ENCODE measurements at regions not wholly inside any gene's neighbourhood (a gene's known extent, or its start where the extent isn't known, plus 50 kb on each side); places are given as distances from the start of the nearest gene placed in this dataset.

GRCh38 chr17:14690704-14691103 is 389.8 kb downstream of the HS3ST3B1 start:
- Histone ChIP-seq H3K4me3 (ENCODE audit: extremely low read depth, insufficient read depth, low read length, poor library complexity, severe bottlenecking) (no peak overlapping the region), H3K27ac (ENCODE audit: low read depth, low read length, severe bottlenecking) (no peak overlapping the region), H3K9me3 (ENCODE audit: control insufficient read depth, low read length) (no peaks in the 10 kb centered on the region), H3K36me3 (ENCODE audit: control insufficient read depth, insufficient read depth, low read length) (no peaks in the 10 kb centered on the region), H3K4me1 (ENCODE audit: control insufficient read depth, insufficient read depth, low read length, poor library complexity, severe bottlenecking) (no peaks in the 10 kb centered on the region)
- WGBS, 2 experiments (ENCODE audit: insufficient coverage in 2 of 2), result no CpG with 5 or more reads among the region's 2 CpGs

GRCh38 chr17:14688134-14688533 is 387.3 kb downstream of the HS3ST3B1 start:
- 86 to 93% methylated on average over 2 to 3 of the region's 3 CpGs for WGBS, 2 experiments (ENCODE audit: insufficient coverage in 2 of 2)
- H3K9me3 ChIP-seq (ENCODE audit: control insufficient read depth, low read length), result no peaks in the 10 kb centered on the region

GRCh38 chr17:14672830-14673229 is 371.9 kb downstream of the HS3ST3B1 start:
- H3K9me3 ChIP-seq (ENCODE audit: control insufficient read depth, low read length), result peaks cover under 1% of the 10 kb centered on the region
- H3K36me3 ChIP-seq (ENCODE audit: control insufficient read depth, insufficient read depth, low read length), result no peaks in the 10 kb centered on the region
- no peak overlapping the region for H3K4me3 ChIP-seq (ENCODE audit: extremely low read depth, insufficient read depth, low read length, poor library complexity, severe bottlenecking)
- no peaks in the 10 kb centered on the region for H3K4me1 ChIP-seq (ENCODE audit: control insufficient read depth, insufficient read depth, low read length, poor library complexity, severe bottlenecking)
- no peak overlapping the region for H3K27ac ChIP-seq (ENCODE audit: low read depth, low read length, severe bottlenecking)
- WGBS, 2 experiments (ENCODE audit: insufficient coverage in 2 of 2), result 80 to 90% methylated on average over 3 to 4 of the region's 4 CpGs

More at GRCh38 chr17:14688134-14688533, 387.3 kb downstream of the HS3ST3B1 start:
- H3K27ac ChIP-seq (ENCODE audit: low read depth, low read length, severe bottlenecking), result no peak overlapping the region
- H3K36me3 ChIP-seq (ENCODE audit: control insufficient read depth, insufficient read depth, low read length), result no peaks in the 10 kb centered on the region
- no peak overlapping the region for H3K4me3 ChIP-seq (ENCODE audit: extremely low read depth, insufficient read depth, low read length, poor library complexity, severe bottlenecking)
- H3K4me1 ChIP-seq (ENCODE audit: control insufficient read depth, insufficient read depth, low read length, poor library complexity, severe bottlenecking), result no peaks in the 10 kb centered on the region

- Histone ChIP-seq H3K27ac (ENCODE audit: low read depth, low read length, severe bottlenecking) (no peak overlapping the region), H3K9me3 (ENCODE audit: control insufficient read depth, low read length) (no peaks in the 10 kb centered on the region), H3K4me1 (ENCODE audit: control insufficient read depth, insufficient read depth, low read length, poor library complexity, severe bottlenecking) (no peaks in the 10 kb centered on the region), H3K36me3 (ENCODE audit: control insufficient read depth, insufficient read depth, low read length) (no peaks in the 10 kb centered on the region), H3K4me3 (ENCODE audit: extremely low read depth, insufficient read depth, low read length, poor library complexity, severe bottlenecking) (no peak overlapping the region)
- 100% methylated on average over 1 of the region's 1 CpG; no CpG with 5 or more reads in 1 of the 2 experiments for WGBS, 2 experiments (ENCODE audit: insufficient coverage in 2 of 2)
Measured at GRCh38 chr17:14670861-14671260, 370.0 kb downstream of the HS3ST3B1 start.

GRCh38 chr17:14664511-14664910 is 363.6 kb downstream of the HS3ST3B1 start:
- 58 to 60% methylated on average over 1 of the region's 4 CpGs for WGBS, 2 experiments (ENCODE audit: insufficient coverage in 2 of 2)
- Histone ChIP-seq H3K9me3 (ENCODE audit: control insufficient read depth, low read length) (no peaks in the 10 kb centered on the region), H3K4me1 (ENCODE audit: control insufficient read depth, insufficient read depth, low read length, poor library complexity, severe bottlenecking) (no peaks in the 10 kb centered on the region), H3K4me3 (ENCODE audit: extremely low read depth, insufficient read depth, low read length, poor library complexity, severe bottlenecking) (no peak overlapping the region), H3K36me3 (ENCODE audit: control insufficient read depth, insufficient read depth, low read length) (no peaks in the 10 kb centered on the region), H3K27ac (ENCODE audit: low read depth, low read length, severe bottlenecking) (no peak overlapping the region)

- WGBS, 2 experiments (ENCODE audit: insufficient coverage in 2 of 2), result no CpG with 5 or more reads among the region's 1 CpG
- H3K4me3 ChIP-seq (ENCODE audit: extremely low read depth, insufficient read depth, low read length, poor library complexity, severe bottlenecking), result no peak overlapping the region
Measured at GRCh38 chr17:14641117-14641516, 340.2 kb downstream of the HS3ST3B1 start.

GRCh38 chr17:14637260-14637659 is 336.4 kb downstream of the HS3ST3B1 start:
- Histone ChIP-seq H3K4me1 (ENCODE audit: control insufficient read depth, insufficient read depth, low read length, poor library complexity, severe bottlenecking) (no peaks in the 10 kb centered on the region), H3K9me3 (ENCODE audit: control insufficient read depth, low read length) (no peaks in the 10 kb centered on the region), H3K36me3 (ENCODE audit: control insufficient read depth, insufficient read depth, low read length) (no peaks in the 10 kb centered on the region), H3K27ac (ENCODE audit: low read depth, low read length, severe bottlenecking) (no peak overlapping the region), H3K4me3 (ENCODE audit: extremely low read depth, insufficient read depth, low read length, poor library complexity, severe bottlenecking) (no peak overlapping the region)
- WGBS, 2 experiments (ENCODE audit: insufficient coverage in 2 of 2), result no CpG with 5 or more reads among the region's 1 CpG

More at GRCh38 chr17:14641117-14641516, 340.2 kb downstream of the HS3ST3B1 start:
- Histone ChIP-seq H3K27ac (ENCODE audit: low read depth, low read length, severe bottlenecking) (no peak overlapping the region), H3K4me1 (ENCODE audit: control insufficient read depth, insufficient read depth, low read length, poor library complexity, severe bottlenecking) (no peaks in the 10 kb centered on the region), H3K36me3 (ENCODE audit: control insufficient read depth, insufficient read depth, low read length) (no peaks in the 10 kb centered on the region), H3K9me3 (ENCODE audit: control insufficient read depth, low read length) (no peaks in the 10 kb centered on the region)

- Histone ChIP-seq H3K9me3 (ENCODE audit: control insufficient read depth, low read length) (no peaks in the 10 kb centered on the region), H3K4me3 (ENCODE audit: extremely low read depth, insufficient read depth, low read length, poor library complexity, severe bottlenecking) (no peak overlapping the region), H3K36me3 (ENCODE audit: control insufficient read depth, insufficient read depth, low read length) (no peaks in the 10 kb centered on the region), H3K27ac (ENCODE audit: low read depth, low read length, severe bottlenecking) (no peak overlapping the region), H3K4me1 (ENCODE audit: control insufficient read depth, insufficient read depth, low read length, poor library complexity, severe bottlenecking) (no peaks in the 10 kb centered on the region)
- WGBS, 2 experiments (ENCODE audit: insufficient coverage in 2 of 2), result 82 to 92% methylated on average over 3 of the region's 4 CpGs
Measured at GRCh38 chr17:14630621-14631020, 329.7 kb downstream of the HS3ST3B1 start.

- Histone ChIP-seq H3K36me3 (ENCODE audit: control insufficient read depth, insufficient read depth, low read length) (no peaks in the 10 kb centered on the region), H3K9me3 (ENCODE audit: control insufficient read depth, low read length) (no peaks in the 10 kb centered on the region), H3K4me3 (ENCODE audit: extremely low read depth, insufficient read depth, low read length, poor library complexity, severe bottlenecking) (no peak overlapping the region), H3K27ac (ENCODE audit: low read depth, low read length, severe bottlenecking) (no peak overlapping the region), H3K4me1 (ENCODE audit: control insufficient read depth, insufficient read depth, low read length, poor library complexity, severe bottlenecking) (no peaks in the 10 kb centered on the region)
- 80% methylated on average over 2 of the region's 3 CpGs; no CpG with 5 or more reads in 1 of the 2 experiments for WGBS, 2 experiments (ENCODE audit: insufficient coverage in 2 of 2)
Measured at GRCh38 chr17:14630046-14630445, 329.2 kb downstream of the HS3ST3B1 start.

- H3K36me3 ChIP-seq (ENCODE audit: control insufficient read depth, insufficient read depth, low read length), result no peaks in the 10 kb centered on the region
- no peak overlapping the region for H3K4me3 ChIP-seq (ENCODE audit: extremely low read depth, insufficient read depth, low read length, poor library complexity, severe bottlenecking)
- H3K27ac ChIP-seq (ENCODE audit: low read depth, low read length, severe bottlenecking), result no peak overlapping the region
- H3K4me1 ChIP-seq (ENCODE audit: control insufficient read depth, insufficient read depth, low read length, poor library complexity, severe bottlenecking), result peaks cover 8% of the 10 kb centered on the region
- H3K9me3 ChIP-seq (ENCODE audit: control insufficient read depth, low read length), result no peaks in the 10 kb centered on the region
- 78 to 86% methylated on average over 3 of the region's 5 CpGs for WGBS, 2 experiments (ENCODE audit: insufficient coverage in 2 of 2)
Measured at GRCh38 chr17:14622615-14623101, 321.8 kb downstream of the HS3ST3B1 start.

- 90 to 92% methylated on average over 9 to 12 of the region's 13 CpGs for WGBS, 2 experiments (ENCODE audit: insufficient coverage in 2 of 2)
- no peaks in the 10 kb centered on the region for H3K36me3 ChIP-seq (ENCODE audit: control insufficient read depth, insufficient read depth, low read length)
- H3K27ac ChIP-seq (ENCODE audit: low read depth, low read length, severe bottlenecking), result no peak overlapping the region
- peaks cover 8% of the 10 kb centered on the region for H3K4me1 ChIP-seq (ENCODE audit: control insufficient read depth, insufficient read depth, low read length, poor library complexity, severe bottlenecking)
- H3K4me3 ChIP-seq (ENCODE audit: extremely low read depth, insufficient read depth, low read length, poor library complexity, severe bottlenecking), result no peak overlapping the region
- no peaks in the 10 kb centered on the region for H3K9me3 ChIP-seq (ENCODE audit: control insufficient read depth, low read length)
Measured at GRCh38 chr17:14621826-14622614, 321.1 kb downstream of the HS3ST3B1 start.

Measured in mesodermal cell (in vitro differentiated cells).